ENCODE measurements at regions not wholly inside any gene's neighbourhood (a gene's known extent, or its start where the extent isn't known, plus 50 kb on each side); places are given as distances from the start of the nearest gene placed in this dataset.

- no peak for DNase-seq (ENCODE audit: low read depth in 1 of 2, low spot score in 1 of 2)
Measured at GRCh38 chr10:21099291-21100062, 202.4 kb upstream of the NEBL start.

GRCh38 chr10:21097926-21098355, 200.8 kb upstream of the NEBL start:
- no peak for DNase-seq (ENCODE audit: low read depth in 1 of 2, low spot score in 1 of 2)

- no peak for DNase-seq (ENCODE audit: low read depth in 1 of 2, low spot score in 1 of 2)
Measured at GRCh38 chr10:21095494-21096055, 198.5 kb upstream of the NEBL start.

GRCh38 chr10:21095073-21095472, 198.0 kb upstream of the NEBL start:
- DNase-seq (ENCODE audit: low read depth in 1 of 2, low spot score in 1 of 2) = no peak

GRCh38 chr10:21092683-21093524, 195.8 kb upstream of the NEBL start:
- DNase-seq (ENCODE audit: low read depth in 1 of 2, low spot score in 1 of 2) = no peak

- no peak for DNase-seq (ENCODE audit: low read depth in 1 of 2, low spot score in 1 of 2)
Measured at GRCh38 chr10:21090609-21091082, 193.5 kb upstream of the NEBL start.

- DNase-seq (ENCODE audit: low read depth in 1 of 2, low spot score in 1 of 2) = no peak
Measured at GRCh38 chr10:21087476-21087875, 190.4 kb upstream of the NEBL start.

- DNase-seq (ENCODE audit: low read depth in 1 of 2, low spot score in 1 of 2) = no peak
Measured at GRCh38 chr10:21084700-21085099, 187.6 kb upstream of the NEBL start.

- no peak for DNase-seq (ENCODE audit: low read depth in 1 of 2, low spot score in 1 of 2)
Measured at GRCh38 chr10:21083861-21084260, 186.8 kb upstream of the NEBL start.

- no peak for DNase-seq (ENCODE audit: low read depth in 1 of 2, low spot score in 1 of 2)
Measured at GRCh38 chr10:21082206-21082605, 185.1 kb upstream of the NEBL start.

- DNase-seq (ENCODE audit: low read depth in 1 of 2, low spot score in 1 of 2) = no peak
Measured at GRCh38 chr10:21080261-21080660, 183.2 kb upstream of the NEBL start.

GRCh38 chr10:21079330-21079658, 182.2 kb upstream of the NEBL start:
- DNase-seq (ENCODE audit: low read depth in 1 of 2, low spot score in 1 of 2) = no peak

GRCh38 chr10:21078410-21079329, 181.6 kb upstream of the NEBL start:
- DNase-seq (ENCODE audit: low read depth in 1 of 2, low spot score in 1 of 2) = no peak

- no peak for DNase-seq (ENCODE audit: low read depth in 1 of 2, low spot score in 1 of 2)
Measured at GRCh38 chr10:21077681-21078080, 180.6 kb upstream of the NEBL start.

GRCh38 chr10:21076381-21076780, 179.3 kb upstream of the NEBL start:
- DNase-seq (ENCODE audit: low read depth in 1 of 2, low spot score in 1 of 2) = no peak

GRCh38 chr10:21075880-21076279, 178.8 kb upstream of the NEBL start:
- DNase-seq (ENCODE audit: low read depth in 1 of 2, low spot score in 1 of 2) = no peak

GRCh38 chr10:21071001-21071673, 174.0 kb upstream of the NEBL start:
- no peak for DNase-seq (ENCODE audit: low read depth in 1 of 2, low spot score in 1 of 2)

GRCh38 chr10:21069929-21070700, 173.0 kb upstream of the NEBL start:
- DNase-seq (ENCODE audit: low read depth in 1 of 2, low spot score in 1 of 2) = no peak

- no peak for DNase-seq (ENCODE audit: low read depth in 1 of 2, low spot score in 1 of 2)
Measured at GRCh38 chr10:21069278-21069677, 172.2 kb upstream of the NEBL start.
